ENCODE measurements at regions not wholly inside any gene's neighbourhood (a gene's known extent, or its start where the extent isn't known, plus 50 kb on each side); places are given as distances from the start of the nearest gene placed in this dataset.

DNA sequence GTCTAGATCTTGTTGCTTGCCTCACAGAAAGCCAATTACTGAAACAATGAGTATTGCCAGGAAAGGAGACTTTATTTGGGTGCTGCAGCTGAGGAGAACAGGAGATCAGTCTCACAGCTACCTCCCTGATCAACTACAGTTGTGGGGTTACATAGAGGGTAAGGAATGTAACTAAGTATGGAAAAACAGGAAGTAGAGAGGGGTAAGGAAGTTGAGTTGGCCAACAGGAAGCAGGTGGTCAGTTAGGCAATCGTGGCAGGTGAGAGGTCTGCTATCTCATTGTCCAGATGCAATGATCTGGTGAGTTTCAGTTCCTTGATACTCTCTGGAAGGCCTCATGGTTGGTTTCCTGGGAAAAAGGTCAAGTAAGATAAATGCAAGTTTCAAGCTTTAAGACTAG lies 333.1 kb upstream of the GOT2 start:
- TF ChIP-seq HNF4G (IDR thresholded peaks at IDR 0.05), result no peak
- no peaks in the 10 kb centered on the region for H3K36me3 ChIP-seq (ENCODE audit: control insufficient read depth in 4 of 4, insufficient read depth in 3 of 4, low read depth in 1 of 4, low read length in 3 of 4)
- H3K9me3 ChIP-seq (ENCODE audit: control insufficient read depth in 4 of 4, low read length in 3 of 4), result no peaks in the 10 kb centered on the region
- no peak for DNase-seq (ENCODE audit: low spot score)
- H3K27ac ChIP-seq (ENCODE audit: low read depth in 1 of 2, low read length in 2 of 2), result no peak overlapping the region
- H3K27me3 ChIP-seq (ENCODE audit: control insufficient read depth in 4 of 4, insufficient read depth in 4 of 4, low read length in 3 of 4), result no peaks in the 10 kb centered on the region
- H3K9ac ChIP-seq (ENCODE audit: low read depth in 1 of 2, low read length in 2 of 2), result no peak overlapping the region
- WGBS, result 32% methylated on average over 1 of the region's 1 CpG
- H3K4me3 ChIP-seq (ENCODE audit: low read depth in 1 of 3, low read length in 3 of 3), result no peak overlapping the region
- H3K4me1 ChIP-seq (ENCODE audit: control insufficient read depth in 4 of 4, insufficient read depth in 4 of 4, low read length in 3 of 4), result no peaks in the 10 kb centered on the region

DNA sequence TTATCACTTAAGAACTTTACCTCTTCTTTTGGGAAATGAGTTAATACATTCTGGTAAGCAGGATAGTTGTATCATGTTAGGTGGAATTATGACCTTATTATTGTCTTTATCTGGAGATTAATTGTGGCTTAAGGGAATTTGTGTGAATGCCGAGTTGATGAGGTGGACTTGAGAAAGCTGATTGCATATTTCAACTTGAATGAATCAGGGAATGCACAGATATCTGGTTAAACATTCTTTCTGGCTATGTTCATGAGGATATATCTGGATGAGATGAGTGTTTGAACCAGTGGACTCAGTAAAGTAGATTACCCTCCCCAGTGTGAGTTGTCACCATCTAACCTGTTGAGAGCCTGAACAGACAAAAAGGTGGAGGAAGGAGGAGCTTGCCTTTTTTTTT lies 326.1 kb upstream of the GOT2 start:
- no peaks in the 10 kb centered on the region for H3K27me3 ChIP-seq (ENCODE audit: control insufficient read depth in 4 of 4, insufficient read depth in 4 of 4, low read length in 3 of 4)
- H3K4me3 ChIP-seq (ENCODE audit: low read depth in 1 of 3, low read length in 3 of 3), result no peak overlapping the region
- no peak overlapping the region for H3K27ac ChIP-seq (ENCODE audit: low read depth in 1 of 2, low read length in 2 of 2)
- no peaks in the 10 kb centered on the region for H3K36me3 ChIP-seq (ENCODE audit: control insufficient read depth in 4 of 4, insufficient read depth in 3 of 4, low read depth in 1 of 4, low read length in 3 of 4)
- no peaks in the 10 kb centered on the region for H3K4me1 ChIP-seq (ENCODE audit: control insufficient read depth in 4 of 4, insufficient read depth in 4 of 4, low read length in 3 of 4)
- DNase-seq (ENCODE audit: low spot score), result no peak
- WGBS, result 73% methylated on average over 1 of the region's 1 CpG
- no peak overlapping the region for H3K9ac ChIP-seq (ENCODE audit: low read depth in 1 of 2, low read length in 2 of 2)
- TF ChIP-seq FOXA2 (IDR thresholded peaks at IDR 0.05) (no peak), RXRA (IDR thresholded peaks at IDR 0.05) (no peak), TAF1 (conservative IDR thresholded peaks at IDR 0.05) (no peak), HNF4G (IDR thresholded peaks at IDR 0.05) (no peak), JUND (IDR thresholded peaks at IDR 0.05) (no peak), EGR1 (IDR thresholded peaks at IDR 0.05; ENCODE audit: low read depth in 2 of 2) (no peak)
- TF ChIP-seq, protein P1, sequence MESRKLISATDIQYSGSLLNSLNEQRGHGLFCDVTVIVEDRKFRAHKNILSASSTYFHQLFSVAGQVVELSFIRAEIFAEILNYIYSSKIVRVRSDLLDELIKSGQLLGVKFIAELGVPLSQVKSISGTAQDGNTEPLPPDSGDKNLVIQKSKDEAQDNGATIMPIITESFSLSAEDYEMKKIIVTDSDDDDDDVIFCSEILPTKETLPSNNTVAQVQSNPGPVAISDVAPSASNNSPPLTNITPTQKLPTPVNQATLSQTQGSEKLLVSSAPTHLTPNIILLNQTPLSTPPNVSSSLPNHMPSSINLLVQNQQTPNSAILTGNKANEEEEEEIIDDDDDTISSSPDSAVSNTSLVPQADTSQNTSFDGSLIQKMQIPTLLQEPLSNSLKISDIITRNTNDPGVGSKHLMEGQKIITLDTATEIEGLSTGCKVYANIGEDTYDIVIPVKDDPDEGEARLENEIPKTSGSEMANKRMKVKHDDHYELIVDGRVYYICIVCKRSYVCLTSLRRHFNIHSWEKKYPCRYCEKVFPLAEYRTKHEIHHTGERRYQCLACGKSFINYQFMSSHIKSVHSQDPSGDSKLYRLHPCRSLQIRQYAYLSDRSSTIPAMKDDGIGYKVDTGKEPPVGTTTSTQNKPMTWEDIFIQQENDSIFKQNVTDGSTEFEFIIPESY (IDR thresholded peaks at IDR 0.05), result no peak
- TF ChIP-seq, protein P2, sequence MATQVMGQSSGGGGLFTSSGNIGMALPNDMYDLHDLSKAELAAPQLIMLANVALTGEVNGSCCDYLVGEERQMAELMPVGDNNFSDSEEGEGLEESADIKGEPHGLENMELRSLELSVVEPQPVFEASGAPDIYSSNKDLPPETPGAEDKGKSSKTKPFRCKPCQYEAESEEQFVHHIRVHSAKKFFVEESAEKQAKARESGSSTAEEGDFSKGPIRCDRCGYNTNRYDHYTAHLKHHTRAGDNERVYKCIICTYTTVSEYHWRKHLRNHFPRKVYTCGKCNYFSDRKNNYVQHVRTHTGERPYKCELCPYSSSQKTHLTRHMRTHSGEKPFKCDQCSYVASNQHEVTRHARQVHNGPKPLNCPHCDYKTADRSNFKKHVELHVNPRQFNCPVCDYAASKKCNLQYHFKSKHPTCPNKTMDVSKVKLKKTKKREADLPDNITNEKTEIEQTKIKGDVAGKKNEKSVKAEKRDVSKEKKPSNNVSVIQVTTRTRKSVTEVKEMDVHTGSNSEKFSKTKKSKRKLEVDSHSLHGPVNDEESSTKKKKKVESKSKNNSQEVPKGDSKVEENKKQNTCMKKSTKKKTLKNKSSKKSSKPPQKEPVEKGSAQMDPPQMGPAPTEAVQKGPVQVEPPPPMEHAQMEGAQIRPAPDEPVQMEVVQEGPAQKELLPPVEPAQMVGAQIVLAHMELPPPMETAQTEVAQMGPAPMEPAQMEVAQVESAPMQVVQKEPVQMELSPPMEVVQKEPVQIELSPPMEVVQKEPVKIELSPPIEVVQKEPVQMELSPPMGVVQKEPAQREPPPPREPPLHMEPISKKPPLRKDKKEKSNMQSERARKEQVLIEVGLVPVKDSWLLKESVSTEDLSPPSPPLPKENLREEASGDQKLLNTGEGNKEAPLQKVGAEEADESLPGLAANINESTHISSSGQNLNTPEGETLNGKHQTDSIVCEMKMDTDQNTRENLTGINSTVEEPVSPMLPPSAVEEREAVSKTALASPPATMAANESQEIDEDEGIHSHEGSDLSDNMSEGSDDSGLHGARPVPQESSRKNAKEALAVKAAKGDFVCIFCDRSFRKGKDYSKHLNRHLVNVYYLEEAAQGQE (IDR thresholded peaks at IDR 0.05), result no peak
- TF ChIP-seq, protein P3, sequence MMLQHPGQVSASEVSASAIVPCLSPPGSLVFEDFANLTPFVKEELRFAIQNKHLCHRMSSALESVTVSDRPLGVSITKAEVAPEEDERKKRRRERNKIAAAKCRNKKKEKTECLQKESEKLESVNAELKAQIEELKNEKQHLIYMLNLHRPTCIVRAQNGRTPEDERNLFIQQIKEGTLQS (IDR thresholded peaks at IDR 0.05), result no peak
- TF ChIP-seq, protein P4, sequence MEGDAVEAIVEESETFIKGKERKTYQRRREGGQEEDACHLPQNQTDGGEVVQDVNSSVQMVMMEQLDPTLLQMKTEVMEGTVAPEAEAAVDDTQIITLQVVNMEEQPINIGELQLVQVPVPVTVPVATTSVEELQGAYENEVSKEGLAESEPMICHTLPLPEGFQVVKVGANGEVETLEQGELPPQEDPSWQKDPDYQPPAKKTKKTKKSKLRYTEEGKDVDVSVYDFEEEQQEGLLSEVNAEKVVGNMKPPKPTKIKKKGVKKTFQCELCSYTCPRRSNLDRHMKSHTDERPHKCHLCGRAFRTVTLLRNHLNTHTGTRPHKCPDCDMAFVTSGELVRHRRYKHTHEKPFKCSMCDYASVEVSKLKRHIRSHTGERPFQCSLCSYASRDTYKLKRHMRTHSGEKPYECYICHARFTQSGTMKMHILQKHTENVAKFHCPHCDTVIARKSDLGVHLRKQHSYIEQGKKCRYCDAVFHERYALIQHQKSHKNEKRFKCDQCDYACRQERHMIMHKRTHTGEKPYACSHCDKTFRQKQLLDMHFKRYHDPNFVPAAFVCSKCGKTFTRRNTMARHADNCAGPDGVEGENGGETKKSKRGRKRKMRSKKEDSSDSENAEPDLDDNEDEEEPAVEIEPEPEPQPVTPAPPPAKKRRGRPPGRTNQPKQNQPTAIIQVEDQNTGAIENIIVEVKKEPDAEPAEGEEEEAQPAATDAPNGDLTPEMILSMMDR (IDR thresholded peaks at IDR 0.05; ENCODE audit: low read depth, low read length, missing input control), result no peak
- no peaks in the 10 kb centered on the region for H3K9me3 ChIP-seq (ENCODE audit: control insufficient read depth in 4 of 4, low read length in 3 of 4)

DNA sequence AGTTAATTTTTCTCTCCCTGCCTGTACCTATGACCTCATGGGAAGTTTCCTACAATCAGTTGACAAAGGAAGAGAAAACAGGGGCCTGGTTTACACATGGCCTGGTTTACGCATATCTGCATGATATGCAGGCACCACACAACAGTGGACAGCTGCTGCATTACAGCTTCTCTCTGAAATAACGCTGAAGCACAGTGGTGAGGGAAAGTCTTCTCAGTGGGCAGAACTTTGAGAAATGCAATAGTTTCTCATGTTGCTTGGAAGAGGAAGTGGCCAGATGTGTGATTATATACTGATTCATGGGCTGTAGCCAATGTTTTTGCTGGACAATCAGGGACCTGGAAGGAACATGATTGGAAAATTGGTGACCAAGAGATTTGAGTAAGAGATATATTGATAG lies 324.1 kb upstream of the GOT2 start:
- TF ChIP-seq NR2F2 (IDR thresholded peaks at IDR 0.05), result no peak
- no peak for TF ChIP-seq GABPA (IDR thresholded peaks at IDR 0.05 in 1 of 2, conservative IDR thresholded peaks at IDR 0.05 in 1 of 2)
- TF ChIP-seq, protein P5, sequence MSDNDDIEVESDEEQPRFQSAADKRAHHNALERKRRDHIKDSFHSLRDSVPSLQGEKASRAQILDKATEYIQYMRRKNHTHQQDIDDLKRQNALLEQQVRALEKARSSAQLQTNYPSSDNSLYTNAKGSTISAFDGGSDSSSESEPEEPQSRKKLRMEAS (IDR thresholded peaks at IDR 0.05), result no peak
- TF ChIP-seq, protein P2 (IDR thresholded peaks at IDR 0.05), result no peak
- TF ChIP-seq, protein P1 (IDR thresholded peaks at IDR 0.05), result no peak
- TF ChIP-seq YY1 (IDR thresholded peaks at IDR 0.05), result no peak
- TF ChIP-seq HNF4G (IDR thresholded peaks at IDR 0.05), result no peak
- no peak for TF ChIP-seq TAF1 (conservative IDR thresholded peaks at IDR 0.05)
- WGBS, result 77% methylated on average over 2 of the region's 2 CpGs
- no peak for DNase-seq (ENCODE audit: low spot score)

More for the DNA sequence above, 324.1 kb upstream of the GOT2 start:
- Histone ChIP-seq H3K36me3 (ENCODE audit: control insufficient read depth in 4 of 4, insufficient read depth in 3 of 4, low read depth in 1 of 4, low read length in 3 of 4) (no peaks in the 10 kb centered on the region), H3K27ac (ENCODE audit: low read depth in 1 of 2, low read length in 2 of 2) (no peak overlapping the region), H3K9ac (ENCODE audit: low read depth in 1 of 2, low read length in 2 of 2) (no peak overlapping the region), H3K27me3 (ENCODE audit: control insufficient read depth in 4 of 4, insufficient read depth in 4 of 4, low read length in 3 of 4) (no peaks in the 10 kb centered on the region), H3K9me3 (ENCODE audit: control insufficient read depth in 4 of 4, low read length in 3 of 4) (no peaks in the 10 kb centered on the region), H3K4me1 (ENCODE audit: control insufficient read depth in 4 of 4, insufficient read depth in 4 of 4, low read length in 3 of 4) (no peaks in the 10 kb centered on the region), H3K4me3 (ENCODE audit: low read depth in 1 of 3, low read length in 3 of 3) (no peak overlapping the region)

Measured in liver (tissue), 8 donors.